Ishikawa (cell line): ENCODE measurements at regions not wholly inside any gene's neighbourhood (a gene's known extent, or its start where the extent isn't known, plus 50 kb on each side); places are given as distances from the start of the nearest gene placed in this dataset.

Source experiments
- CEBPB ChIP-seq: IDR thresholded peaks from 2 replicates; pipeline ENCODE4 v1.6.1; 2012
- CREB1 ChIP-seq: IDR thresholded peaks from 2 replicates; pipeline ENCODE4 v1.6.1; 2012; ENCODE audit warnings: low read depth
- EGR1 ChIP-seq: IDR thresholded peaks from 2 replicates; pipeline ENCODE4 v1.6.1; 2012
- EP300 ChIP-seq: IDR thresholded peaks from 2 replicates; pipeline ENCODE4 v1.6.1; 2012; ENCODE audit warnings: borderline replicate concordance
- FOXM1 ChIP-seq: IDR thresholded peaks from 2 replicates; pipeline ENCODE4 v1.6.1; 2012; ENCODE audit warnings: low read depth, borderline replicate concordance
- RAD21 ChIP-seq: IDR thresholded peaks from 2 replicates; pipeline ENCODE4 v1.6.1; 2012; ENCODE audit warnings: low read depth
- TAF1 ChIP-seq: IDR thresholded peaks from 2 replicates; pipeline ENCODE4 v1.6.1; 2012; ENCODE audit warnings: low read depth, mild to moderate bottlenecking
- TCF12 ChIP-seq: IDR thresholded peaks from 2 replicates; pipeline ENCODE4 v1.6.1; 2012; ENCODE audit warnings: low read depth
- TEAD4 ChIP-seq: IDR thresholded peaks from 2 replicates; pipeline ENCODE4 v1.6.1; 2012
- YY1 ChIP-seq: IDR thresholded peaks from 2 replicates; pipeline ENCODE4 v1.6.1; 2012; ENCODE audit warnings: low read depth
- ZBTB7A ChIP-seq: IDR thresholded peaks from 2 replicates; pipeline ENCODE4 v1.6.1; 2012; ENCODE audit warnings: low read depth
- TF ChIP-seq, protein P1 (sequence below): IDR thresholded peaks from 2 replicates; pipeline ENCODE4 v1.6.1; 2012
- TF ChIP-seq, protein P2 (sequence below): IDR thresholded peaks from 2 replicates; pipeline ENCODE4 v1.6.1; 2012; ENCODE audit warnings: low read depth, mild to moderate bottlenecking
- TF ChIP-seq, protein P3 (sequence below): IDR thresholded peaks from 2 replicates; pipeline ENCODE4 v1.6.1; 2012

DNA sequence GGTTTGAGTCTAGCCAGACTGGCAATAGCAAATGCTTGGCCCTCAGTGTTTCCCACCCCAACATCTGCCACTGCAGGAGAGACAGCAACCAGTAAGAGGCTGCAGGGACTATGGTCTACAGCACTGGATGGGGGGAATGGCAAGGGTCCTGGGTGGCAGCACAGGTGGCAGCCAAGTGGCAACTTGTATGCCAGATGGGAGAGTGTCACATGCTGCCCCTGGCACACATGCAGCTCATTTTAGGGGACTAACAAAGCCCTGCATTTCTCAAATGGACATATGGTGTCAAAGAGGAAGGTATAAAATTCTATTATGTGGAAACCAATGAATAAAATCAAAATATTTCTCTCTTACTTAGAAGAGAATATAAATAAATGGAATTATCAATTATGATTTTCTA is 298.7 kb upstream of the MARCKS start:
- TF ChIP-seq TEAD4 (no peak), ZBTB7A (no peak), CEBPB (no peak), EGR1 (no peak), TCF12 (no peak)
- TF ChIP-seq, protein P1, sequence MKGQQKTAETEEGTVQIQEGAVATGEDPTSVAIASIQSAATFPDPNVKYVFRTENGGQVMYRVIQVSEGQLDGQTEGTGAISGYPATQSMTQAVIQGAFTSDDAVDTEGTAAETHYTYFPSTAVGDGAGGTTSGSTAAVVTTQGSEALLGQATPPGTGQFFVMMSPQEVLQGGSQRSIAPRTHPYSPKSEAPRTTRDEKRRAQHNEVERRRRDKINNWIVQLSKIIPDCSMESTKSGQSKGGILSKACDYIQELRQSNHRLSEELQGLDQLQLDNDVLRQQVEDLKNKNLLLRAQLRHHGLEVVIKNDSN, result no peak

DNA sequence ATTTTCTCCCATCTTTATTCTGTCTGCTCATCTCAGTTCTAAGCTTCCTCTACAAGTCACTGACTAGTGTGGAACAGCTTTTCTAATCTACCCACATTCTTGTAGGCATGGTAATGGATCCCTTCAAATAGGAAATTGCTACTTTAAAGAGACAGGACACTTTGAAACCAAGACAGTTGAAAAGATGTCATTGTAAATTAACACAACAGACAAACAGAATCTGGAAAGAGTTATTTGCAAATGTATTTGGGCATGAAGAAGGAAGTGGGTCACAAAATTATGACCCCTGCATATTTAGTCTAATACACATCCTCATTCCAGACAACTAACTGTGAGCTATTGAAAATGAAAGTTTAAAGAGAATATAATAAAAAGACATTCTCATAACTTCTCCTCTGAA is 298.2 kb upstream of the MARCKS start:
- TF ChIP-seq TCF12, result no peak
- no peak for TF ChIP-seq FOXM1
- TF ChIP-seq, protein P2, sequence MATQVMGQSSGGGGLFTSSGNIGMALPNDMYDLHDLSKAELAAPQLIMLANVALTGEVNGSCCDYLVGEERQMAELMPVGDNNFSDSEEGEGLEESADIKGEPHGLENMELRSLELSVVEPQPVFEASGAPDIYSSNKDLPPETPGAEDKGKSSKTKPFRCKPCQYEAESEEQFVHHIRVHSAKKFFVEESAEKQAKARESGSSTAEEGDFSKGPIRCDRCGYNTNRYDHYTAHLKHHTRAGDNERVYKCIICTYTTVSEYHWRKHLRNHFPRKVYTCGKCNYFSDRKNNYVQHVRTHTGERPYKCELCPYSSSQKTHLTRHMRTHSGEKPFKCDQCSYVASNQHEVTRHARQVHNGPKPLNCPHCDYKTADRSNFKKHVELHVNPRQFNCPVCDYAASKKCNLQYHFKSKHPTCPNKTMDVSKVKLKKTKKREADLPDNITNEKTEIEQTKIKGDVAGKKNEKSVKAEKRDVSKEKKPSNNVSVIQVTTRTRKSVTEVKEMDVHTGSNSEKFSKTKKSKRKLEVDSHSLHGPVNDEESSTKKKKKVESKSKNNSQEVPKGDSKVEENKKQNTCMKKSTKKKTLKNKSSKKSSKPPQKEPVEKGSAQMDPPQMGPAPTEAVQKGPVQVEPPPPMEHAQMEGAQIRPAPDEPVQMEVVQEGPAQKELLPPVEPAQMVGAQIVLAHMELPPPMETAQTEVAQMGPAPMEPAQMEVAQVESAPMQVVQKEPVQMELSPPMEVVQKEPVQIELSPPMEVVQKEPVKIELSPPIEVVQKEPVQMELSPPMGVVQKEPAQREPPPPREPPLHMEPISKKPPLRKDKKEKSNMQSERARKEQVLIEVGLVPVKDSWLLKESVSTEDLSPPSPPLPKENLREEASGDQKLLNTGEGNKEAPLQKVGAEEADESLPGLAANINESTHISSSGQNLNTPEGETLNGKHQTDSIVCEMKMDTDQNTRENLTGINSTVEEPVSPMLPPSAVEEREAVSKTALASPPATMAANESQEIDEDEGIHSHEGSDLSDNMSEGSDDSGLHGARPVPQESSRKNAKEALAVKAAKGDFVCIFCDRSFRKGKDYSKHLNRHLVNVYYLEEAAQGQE, result no peak
- no peak for TF ChIP-seq TEAD4
- no peak for TF ChIP-seq RAD21
- TF ChIP-seq TAF1, result no peak
- no peak for TF ChIP-seq YY1
- TF ChIP-seq EGR1, result no peak
- TF ChIP-seq, protein P3, sequence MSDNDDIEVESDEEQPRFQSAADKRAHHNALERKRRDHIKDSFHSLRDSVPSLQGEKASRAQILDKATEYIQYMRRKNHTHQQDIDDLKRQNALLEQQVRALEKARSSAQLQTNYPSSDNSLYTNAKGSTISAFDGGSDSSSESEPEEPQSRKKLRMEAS, result no peak
- no peak for TF ChIP-seq CREB1

DNA sequence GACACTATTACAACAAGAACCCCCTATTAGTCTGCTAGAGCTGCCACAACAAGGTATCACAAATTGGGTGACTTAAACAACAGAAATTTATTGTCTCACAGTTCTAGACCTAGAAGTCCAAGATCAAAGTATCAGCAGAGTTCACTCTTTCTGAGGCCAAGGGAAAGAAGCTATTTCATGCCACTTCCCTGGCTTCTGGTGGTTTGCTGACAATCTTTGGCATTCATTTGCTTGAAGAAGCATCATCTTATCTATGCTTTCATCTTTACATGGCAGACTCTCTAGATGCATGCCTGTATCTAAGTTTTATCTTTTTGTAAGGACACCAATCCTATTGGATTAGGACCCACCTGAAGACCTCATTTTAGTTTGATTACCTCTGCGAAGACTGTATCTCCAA is 296.8 kb upstream of the MARCKS start:
- TF ChIP-seq CREB1 (no peak), YY1 (no peak)

DNA sequence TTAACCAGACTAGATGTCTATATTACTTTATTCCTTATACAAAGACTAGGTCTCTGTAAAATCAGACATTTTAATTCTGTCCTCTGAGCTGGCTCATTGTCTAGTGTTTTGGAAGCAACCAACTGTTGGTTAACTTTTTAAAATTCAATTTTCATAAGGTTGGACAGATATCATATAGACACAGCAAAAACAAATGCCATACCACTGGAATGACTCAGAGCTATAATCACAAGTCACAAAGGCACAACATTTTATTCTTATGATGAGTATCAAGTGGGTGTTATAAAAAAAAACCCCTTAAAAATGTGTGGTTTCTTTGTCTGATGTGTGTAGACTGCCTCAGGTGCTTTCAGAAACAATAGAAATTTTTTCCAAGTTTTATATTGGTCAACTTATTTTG is 296.2 kb upstream of the MARCKS start:
- no peak for TF ChIP-seq YY1
- TF ChIP-seq, protein P3, result no peak
- TF ChIP-seq CREB1, result no peak
- no peak for TF ChIP-seq EP300
- TF ChIP-seq TAF1, result no peak
- no peak for TF ChIP-seq TEAD4
- no peak for TF ChIP-seq CEBPB
- TF ChIP-seq EGR1, result no peak
- TF ChIP-seq, protein P1, result no peak
- TF ChIP-seq, protein P2, result no peak
- TF ChIP-seq RAD21, result no peak

DNA sequence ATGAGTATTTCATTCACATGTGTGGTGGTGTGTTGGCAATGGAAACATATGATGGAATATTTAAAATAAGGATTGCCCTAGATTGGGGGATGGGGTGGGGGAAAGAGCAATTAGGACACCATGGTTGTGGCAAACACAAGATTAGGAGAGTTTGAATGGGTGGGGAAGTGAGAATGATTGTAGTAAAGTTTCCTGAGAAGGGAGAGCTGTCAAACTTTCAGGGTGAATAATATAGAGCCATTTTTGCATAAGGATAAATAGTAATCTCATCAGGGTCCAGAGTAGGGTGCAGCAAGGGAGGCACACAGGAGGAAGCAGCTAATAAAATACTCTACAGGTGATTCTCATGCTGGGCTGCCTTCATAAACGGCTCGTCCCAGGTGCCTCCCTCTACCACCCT is 294.9 kb upstream of the MARCKS start:
- TF ChIP-seq YY1, result no peak
- no peak for TF ChIP-seq CREB1
- TF ChIP-seq TAF1, result no peak
- TF ChIP-seq, protein P1, result no peak
- TF ChIP-seq, protein P2, result no peak
- TF ChIP-seq FOXM1, result no peak
- no peak for TF ChIP-seq TEAD4
- TF ChIP-seq CEBPB, result no peak
- no peak for TF ChIP-seq RAD21
- TF ChIP-seq EGR1, result no peak
